H9 (cell line): ENCODE measurements at regions not wholly inside any gene's neighbourhood (a gene's known extent, or its start where the extent isn't known, plus 50 kb on each side); places are given as distances from the start of the nearest gene placed in this dataset.

Source experiments
- DNase-seq: peaks from one replicate; pipeline ENCODE4 v3.0.0-alpha.2; 2017
- H2AFZ ChIP-seq: one replicate; pipeline ENCODE4 v1.6.1; 2013; ENCODE audit warnings: mild to moderate bottlenecking, low read length, control low read depth, moderate library complexity
- H2AK5ac ChIP-seq: 2 replicates; pipeline ENCODE4 v1.6.1; 2013; ENCODE audit warnings: low read length, control low read depth, mixed read lengths; ENCODE audit not compliant: insufficient read length
- H2BK120ac ChIP-seq: one replicate; pipeline ENCODE4 v1.6.1; 2013; ENCODE audit warnings: low read depth, mild to moderate bottlenecking, low read length, control low read depth, inconsistent platforms; ENCODE audit not compliant: poor library complexity, severe bottlenecking
- H2BK12ac ChIP-seq: 2 replicates; pipeline ENCODE4 v1.6.1; 2013; ENCODE audit warnings: low read length, control low read depth, mixed read lengths, low read depth; ENCODE audit not compliant: insufficient read length
- H2BK15ac ChIP-seq: 2 replicates; pipeline ENCODE4 v1.6.1; 2013; ENCODE audit warnings: low read depth, low read length, control low read depth
- H2BK20ac ChIP-seq: one replicate; pipeline ENCODE4 v1.6.1; 2013; ENCODE audit warnings: low read depth, mild to moderate bottlenecking, low read length, control low read depth, inconsistent platforms; ENCODE audit not compliant: poor library complexity, severe bottlenecking
- H2BK5ac ChIP-seq: 2 replicates; pipeline ENCODE4 v1.6.1; 2013; ENCODE audit warnings: low read length, control low read depth, mixed read lengths; ENCODE audit not compliant: insufficient read length
- H3K14ac ChIP-seq: 2 replicates; pipeline ENCODE4 v1.6.1; 2013; ENCODE audit warnings: low read length, control low read depth; ENCODE audit not compliant: insufficient read depth
- H3K18ac ChIP-seq: 2 replicates; pipeline ENCODE4 v1.6.1; 2013; ENCODE audit warnings: low read depth, mild to moderate bottlenecking, mixed read lengths, low read length, control low read depth; ENCODE audit not compliant: insufficient read length
- H3K23ac ChIP-seq: 2 replicates; pipeline ENCODE4 v1.6.1; 2013; ENCODE audit warnings: low read length, control low read depth, mixed read lengths, low read depth; ENCODE audit not compliant: insufficient read length
- H3K23me2 ChIP-seq: 2 replicates; pipeline ENCODE4 v1.6.1; 2013; ENCODE audit warnings: low read depth, mild to moderate bottlenecking, mixed read lengths, low read length, control low read depth; ENCODE audit not compliant: insufficient read length, poor library complexity, severe bottlenecking
- H3K27ac ChIP-seq: 2 replicates; pipeline ENCODE4 v1.5.1; 2013; ENCODE audit warnings: low read length, control low read depth, mixed read lengths, low read depth; ENCODE audit not compliant: insufficient read length
- H3K27me3 ChIP-seq: 2 replicates; pipeline ENCODE4 v1.6.1; 2013; ENCODE audit warnings: low read length, control low read depth, inconsistent platforms; ENCODE audit not compliant: insufficient read depth
- H3K4ac ChIP-seq: 2 replicates; pipeline ENCODE4 v1.6.1; 2013; ENCODE audit warnings: low read depth, mild to moderate bottlenecking, control low read depth, inconsistent platforms, low read length, moderate library complexity
- H3K4me1 ChIP-seq: 2 replicates; pipeline ENCODE4 v1.6.1; 2013; ENCODE audit warnings: low read length, control low read depth, inconsistent platforms; ENCODE audit not compliant: insufficient read depth
- H3K4me2 ChIP-seq: 2 replicates; pipeline ENCODE4 v1.6.1; 2013; ENCODE audit warnings: low read length, control low read depth, mixed read lengths; ENCODE audit not compliant: insufficient read length, insufficient read depth
- H3K56ac ChIP-seq: 2 replicates; pipeline ENCODE4 v1.6.1; 2013; ENCODE audit warnings: low read depth, mild to moderate bottlenecking, mixed read lengths, low read length, control low read depth; ENCODE audit not compliant: insufficient read length
- H3K79me1 ChIP-seq: 2 replicates; pipeline ENCODE4 v1.6.1; 2013; ENCODE audit warnings: low read depth, mild to moderate bottlenecking, moderate library complexity, low read length, control low read depth, inconsistent platforms; ENCODE audit not compliant: insufficient read depth, poor library complexity, severe bottlenecking
- H3K79me2 ChIP-seq: 2 replicates; pipeline ENCODE4 v1.6.1; 2013; ENCODE audit warnings: low read length, control low read depth, inconsistent platforms; ENCODE audit not compliant: insufficient read depth
- H3K9ac ChIP-seq: 2 replicates; pipeline ENCODE4 v1.6.1; 2013; ENCODE audit warnings: low read length, control low read depth, mixed read lengths; ENCODE audit not compliant: insufficient read length; ENCODE audit errors: extremely low read depth
- H3K9me3 ChIP-seq: one replicate; pipeline ENCODE4 v1.6.1; 2013; ENCODE audit warnings: low read depth, low read length, inconsistent platforms; ENCODE audit not compliant: control insufficient read depth
- H3T11ph ChIP-seq: one replicate; pipeline ENCODE4 v1.6.1; 2013; ENCODE audit warnings: mild to moderate bottlenecking, low read length, control low read depth, inconsistent platforms
- H4K20me1 ChIP-seq: one replicate; pipeline ENCODE4 v1.6.1; 2013; ENCODE audit not compliant: control insufficient read depth, insufficient read length, insufficient read depth
- H4K5ac ChIP-seq: 2 replicates; pipeline ENCODE4 v1.6.1; 2013; ENCODE audit warnings: low read depth, mild to moderate bottlenecking, mixed read lengths, low read length, control low read depth; ENCODE audit not compliant: insufficient read length
- H4K8ac ChIP-seq: replicated peaks from 2 replicates; pipeline ENCODE4 v1.6.1; 2013; ENCODE audit warnings: low read length, control low read depth, mixed read lengths, low read depth; ENCODE audit not compliant: insufficient read length
- H4K91ac ChIP-seq: 2 replicates; pipeline ENCODE4 v1.6.1; 2013; ENCODE audit warnings: low read depth, mild to moderate bottlenecking, moderate library complexity, mixed read lengths, low read length, control low read depth; ENCODE audit not compliant: insufficient read length
- H3K27ac Mint-ChIP-seq, 3 experiments: 2 replicates in 2 of 3; 3 replicates in 1 of 3; pipeline ENCODE4 v1.8.0; 2020 to 2021; ENCODE audit warnings: mixed read lengths in 3 of 3, mild to moderate bottlenecking in 1 of 3, moderate library complexity in 1 of 3
- H3K27me3 Mint-ChIP-seq: 2 replicates; pipeline ENCODE4 v1.8.0; 2021; ENCODE audit warnings: low read depth, mild to moderate bottlenecking, moderate library complexity, mixed read lengths
- H3K36me3 Mint-ChIP-seq, 3 experiments: 2 replicates in 2 of 3; 3 replicates in 1 of 3; pipeline ENCODE4 v1.8.0; 2020 to 2021; ENCODE audit warnings: low read depth in 3 of 3, mixed read lengths in 3 of 3; ENCODE audit not compliant: insufficient read depth in 1 of 3
- H3K4me1 Mint-ChIP-seq, 2 experiments: 2 replicates each; pipeline ENCODE4 v1.8.0; 2020; ENCODE audit warnings: mixed read lengths in 2 of 2
- H3K4me3 Mint-ChIP-seq, 2 experiments: 2 replicates in 1 of 2; 3 replicates in 1 of 2; pipeline ENCODE4 v1.8.0; 2020 to 2021; ENCODE audit warnings: mild to moderate bottlenecking in 2 of 2, mixed read lengths in 2 of 2, moderate library complexity in 1 of 2
- H3K9me3 Mint-ChIP-seq, 2 experiments: 2 replicates in 1 of 2; 3 replicates in 1 of 2; pipeline ENCODE4 v1.8.0; 2020; ENCODE audit warnings: mild to moderate bottlenecking in 2 of 2, mixed read lengths in 2 of 2, moderate library complexity in 1 of 2
- CTCF ChIP-seq: fragments of 200-600 bp; sonication (generic); conservative IDR thresholded peaks from 3 replicates; pipeline ENCODE4 v1.8.0; 2021; ENCODE audit warnings: antibody characterized with exemption, mild to moderate bottlenecking
- WGBS: extraction: QIAGEN DNeasy Blood & Tissue Kit; methylation state at CpG from one replicate; pipeline ENCODE4 v1.1.7; 2013; ENCODE audit warnings: missing lambda C conversion rate, low lambda C conversion rate, mixed read lengths; ENCODE audit not compliant: insufficient read length; ENCODE audit errors: extremely low coverage; 5-methylcytosine and 5-hydroxymethylcytosine counted together

- Mint-ChIP-seq H3K27ac (no peak overlapping the region), H3K36me3 (no peaks in the 10 kb centered on the region), H3K4me3 (no peak overlapping the region), H3K4me1 (peaks cover 0 to 3% of the 10 kb centered on the region in 2 experiments; a peak in 3 of 4 replicates), H3K27me3 (no peaks in the 10 kb centered on the region), H3K9me3 (no peaks in the 10 kb centered on the region; a peak in 1 of 5 replicates)
- Histone ChIP-seq H2BK12ac (no peak overlapping the region), H3K56ac (no peak overlapping the region), H4K20me1 (no peaks in the 10 kb centered on the region), H3K14ac (no peak overlapping the region), H3K4me2 (no peak overlapping the region), H3K79me2 (no peaks in the 10 kb centered on the region; the same call in 1 of the 2 replicates), H2BK120ac (no peak overlapping the region), H3K23me2 (no peaks in the 10 kb centered on the region), H2BK5ac (no peak overlapping the region), H4K8ac (no peak overlapping the region), H4K91ac (no peak overlapping the region), H4K5ac (no peak overlapping the region), H3K27me3 (no peaks in the 10 kb centered on the region), H3K9me3 (no peaks in the 10 kb centered on the region), H2AK5ac (no peak overlapping the region), H2BK15ac (no peak overlapping the region), H3T11ph (no peak overlapping the region), H3K4me1 (no peaks in the 10 kb centered on the region), H3K18ac (no peak overlapping the region), H3K23ac (no peak overlapping the region), H3K4ac (no peak overlapping the region), H2AFZ (no peak overlapping the region), H3K79me1 (no peaks in the 10 kb centered on the region), H2BK20ac (no peak overlapping the region), H3K27ac (no peak overlapping the region), H3K9ac (no peak overlapping the region)
- WGBS, result no CpG with 5 or more reads among the region's 3 CpGs
- no peak for TF ChIP-seq CTCF
- DNase-seq, result no peak
Observed at GRCh38 chr5:145506185-145506850, 328.8 kb downstream of the PRELID2 start.
